HG03175 (cell line): ENCODE measurements at regions not wholly inside any gene's neighbourhood (a gene's known extent, or its start where the extent isn't known, plus 50 kb on each side); places are given as distances from the start of the nearest gene placed in this dataset.
"Not testable (repeated sequence)": the region's sequence is repeated elsewhere in the genome, so short reads cannot be mapped to it uniquely, and the experiment has no call there.

Experiments
- ATAC-seq: cut with Tn5 transposase; IDR thresholded peaks from one replicate; pipeline ENCODE4 v1.9.1; 2021; ENCODE audit warnings: mild to moderate bottlenecking, moderate library complexity; ENCODE audit not compliant: unreplicated experiment

DNA sequence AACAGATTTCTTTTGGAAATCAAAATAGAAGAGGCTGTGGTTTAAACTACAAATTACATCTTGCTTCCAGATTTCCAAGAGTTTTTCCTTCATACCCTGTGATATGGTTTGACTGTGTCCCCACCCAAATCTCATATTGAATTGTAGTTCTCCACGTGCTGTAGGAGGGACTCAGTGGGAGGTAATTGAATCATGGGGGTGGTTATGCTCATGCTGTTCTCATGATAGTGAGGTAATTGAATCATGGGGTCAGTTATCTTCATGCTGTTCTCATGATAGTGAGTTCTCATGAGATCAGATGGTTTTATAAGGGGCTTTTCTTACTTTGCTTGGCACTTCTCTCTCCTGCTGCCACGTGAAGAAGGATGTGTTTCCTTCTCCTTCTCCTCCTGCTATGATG is 687.0 kb upstream of the ZNF608 start:
- ATAC-seq, result no peak

- ATAC-seq, result no peak
Observed at GRCh38 chr5:125439243-125439642, 692.8 kb upstream of the ZNF608 start.

- ATAC-seq, result peak; percentile 51
Observed at GRCh38 chr5:125440905-125441304, 694.5 kb upstream of the ZNF608 start.

DNA sequence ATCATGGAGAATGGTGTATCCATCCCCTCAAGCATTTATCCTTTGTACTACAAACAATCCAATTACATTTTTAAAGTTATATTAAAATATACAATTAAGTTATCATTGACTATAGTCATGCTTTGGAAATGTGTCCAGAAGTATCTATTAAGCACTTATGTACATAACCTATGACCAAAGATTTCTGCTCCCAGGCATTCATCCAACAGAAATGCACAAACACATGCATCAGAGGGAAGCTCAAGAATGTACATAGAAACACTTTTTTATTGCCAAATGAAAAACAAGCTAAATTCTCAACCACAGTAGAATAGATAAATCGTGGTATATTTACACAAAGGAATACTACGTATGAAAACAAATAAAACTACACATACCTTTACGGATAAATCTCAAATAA is 700.5 kb upstream of the ZNF608 start:
- ATAC-seq, result no peak

DNA sequence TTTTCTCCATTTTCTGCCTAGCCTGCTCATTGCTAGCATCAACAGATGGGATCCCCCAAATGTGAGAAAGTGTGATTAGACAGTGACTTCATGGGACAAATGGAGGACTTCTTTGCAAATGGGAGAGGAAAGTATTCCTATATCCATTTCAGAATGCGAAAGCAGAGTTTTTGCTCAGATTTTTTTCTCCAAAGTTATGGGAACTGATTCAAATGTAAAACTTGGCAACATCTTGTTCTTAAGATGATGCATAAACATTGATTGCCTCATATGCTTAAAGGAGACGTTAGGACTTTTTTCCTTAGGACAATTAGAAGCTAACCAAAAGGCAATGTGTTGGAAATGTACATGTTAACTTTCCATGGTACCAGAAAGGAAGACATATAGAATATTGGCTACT is 704.3 kb upstream of the ZNF608 start:
- no peak for ATAC-seq

- no peak for ATAC-seq
Observed at GRCh38 chr5:125451622-125452021, 705.2 kb upstream of the ZNF608 start.

GRCh38 chr5:125452991-125453390 is 706.6 kb upstream of the ZNF608 start:
- ATAC-seq, result no peak

DNA sequence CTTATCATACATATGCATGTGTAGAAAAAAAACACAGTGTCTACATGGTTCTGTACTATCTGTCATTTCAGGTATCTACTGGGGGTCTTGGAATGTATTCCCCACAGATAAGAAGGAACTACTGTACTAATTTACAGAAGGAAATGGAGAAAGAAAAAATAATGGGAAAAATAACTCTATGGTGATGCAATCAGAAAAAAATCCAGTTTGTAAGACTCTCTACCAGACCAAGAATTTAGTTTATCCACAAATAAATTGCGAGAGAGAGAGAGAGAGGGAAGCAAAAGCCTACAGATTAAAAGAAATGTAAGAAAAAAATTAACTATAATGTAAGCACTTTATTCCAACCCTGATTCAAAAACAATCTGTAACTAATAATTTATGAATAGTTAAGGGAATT is 708.6 kb upstream of the ZNF608 start:
- no peak for ATAC-seq

GRCh38 chr5:125456005-125456404 is 709.6 kb upstream of the ZNF608 start:
- not testable (repeated sequence) for ATAC-seq

- no peak for ATAC-seq
Observed at GRCh38 chr5:125457617-125458016, 711.2 kb upstream of the ZNF608 start.

- not testable (repeated sequence) for ATAC-seq
Observed at GRCh38 chr5:125458949-125459348, 712.5 kb upstream of the ZNF608 start.

DNA sequence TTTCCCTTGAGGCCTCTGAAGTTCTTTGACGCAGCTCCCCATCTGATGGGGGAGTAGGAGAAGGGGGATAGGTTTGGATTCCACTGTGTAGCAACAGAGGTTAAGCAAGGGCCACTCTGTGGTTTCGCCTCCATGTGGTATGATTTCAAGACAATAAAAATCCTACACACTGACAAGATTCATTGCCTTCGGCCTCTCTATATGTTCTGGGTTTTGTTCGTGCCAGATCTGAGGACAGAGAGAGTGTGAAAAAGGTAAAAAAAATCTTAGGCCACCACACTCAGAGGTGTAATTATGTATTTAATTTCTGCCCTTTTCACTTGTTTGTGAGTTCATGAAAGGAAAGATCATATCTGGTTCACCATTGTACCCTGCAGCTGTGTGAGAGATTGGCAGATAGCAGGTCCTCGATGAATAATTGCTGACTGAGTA is 715.2 kb upstream of the ZNF608 start:
- no peak for ATAC-seq

GRCh38 chr5:125463466-125464092 is 717.1 kb upstream of the ZNF608 start:
- ATAC-seq, result no peak

GRCh38 chr5:125464847-125465432 is 718.5 kb upstream of the ZNF608 start:
- no peak for ATAC-seq

DNA sequence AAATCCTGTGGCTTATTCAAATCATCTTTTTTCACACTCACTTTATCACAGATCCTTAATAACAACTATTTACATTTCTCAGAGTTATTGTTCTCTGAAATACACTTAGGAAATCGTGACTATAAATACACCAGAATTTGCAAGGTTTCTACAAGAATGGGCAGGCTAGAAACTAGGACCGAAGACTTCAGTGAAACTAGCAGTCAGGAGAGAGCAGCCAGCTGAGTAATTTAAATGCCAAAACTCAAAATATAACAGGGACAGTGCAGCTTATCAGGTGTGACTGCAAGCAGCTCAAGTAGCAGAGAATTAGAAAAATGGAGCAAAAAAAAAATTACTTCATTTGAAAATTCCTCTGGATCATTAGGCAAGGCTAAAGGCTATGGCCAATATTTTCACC is 719.3 kb upstream of the ZNF608 start:
- ATAC-seq, result no peak

DNA sequence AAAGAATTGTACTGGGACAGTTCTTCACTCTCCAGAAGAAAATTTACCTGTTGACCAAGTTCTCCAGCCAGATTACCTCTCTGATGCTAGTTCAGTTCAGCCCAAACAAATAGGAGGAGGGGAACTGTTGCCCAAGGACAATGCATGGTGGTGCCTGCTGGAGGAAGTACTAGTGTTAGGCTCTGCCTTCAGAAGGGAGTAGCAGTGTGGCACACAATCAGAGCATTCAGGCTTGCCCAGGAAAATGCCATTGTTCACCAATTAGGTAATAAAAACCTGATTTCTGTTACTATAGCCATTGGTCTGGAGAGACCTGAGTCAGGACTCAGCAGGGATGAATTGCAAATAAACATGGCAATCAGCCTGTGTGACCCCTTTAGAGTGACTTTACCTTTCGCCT is 720.8 kb upstream of the ZNF608 start:
- ATAC-seq, result no peak

GRCh38 chr5:125470280-125470902 is 724.0 kb upstream of the ZNF608 start:
- no peak for ATAC-seq

GRCh38 chr5:125476901-125477585 is 730.6 kb upstream of the ZNF608 start:
- no peak for ATAC-seq

DNA sequence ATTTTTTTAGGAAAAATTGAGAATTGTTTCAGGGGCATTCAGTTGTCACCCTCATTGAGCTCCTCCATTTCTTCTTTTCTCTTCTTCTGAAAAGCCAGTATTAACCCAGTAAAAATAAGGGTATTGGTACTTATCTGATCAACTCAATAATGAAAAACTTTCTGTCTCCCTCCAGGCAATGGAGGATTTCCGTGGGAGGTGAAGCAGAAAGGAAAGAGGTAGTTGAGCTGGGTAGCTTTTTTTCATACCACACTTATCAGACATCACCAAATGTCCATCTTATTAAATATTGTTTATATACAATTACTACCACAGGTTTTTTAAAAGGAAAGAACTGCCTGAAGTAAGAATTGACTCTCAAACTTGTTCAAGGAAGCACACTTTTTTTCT is 731.1 kb upstream of the ZNF608 start:
- no peak for ATAC-seq

DNA sequence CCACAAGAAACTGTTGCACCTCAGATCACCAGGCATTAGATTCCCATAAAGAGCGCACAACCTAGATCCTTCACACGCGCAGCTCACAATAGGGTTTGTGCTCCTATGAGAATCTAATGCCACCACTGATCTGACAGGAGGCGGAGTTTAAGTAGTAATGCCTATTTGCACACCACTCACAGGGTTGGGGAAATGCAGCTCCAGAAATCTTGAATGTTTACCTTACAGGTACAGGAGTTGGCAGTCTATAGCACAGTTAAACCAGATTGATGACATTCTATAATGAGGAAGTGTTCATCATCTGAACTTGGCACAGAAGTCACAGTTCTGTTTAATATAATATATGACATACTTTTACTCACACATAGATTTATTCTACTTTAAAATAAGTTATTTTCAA is 732.2 kb upstream of the ZNF608 start:
- no peak for ATAC-seq

DNA sequence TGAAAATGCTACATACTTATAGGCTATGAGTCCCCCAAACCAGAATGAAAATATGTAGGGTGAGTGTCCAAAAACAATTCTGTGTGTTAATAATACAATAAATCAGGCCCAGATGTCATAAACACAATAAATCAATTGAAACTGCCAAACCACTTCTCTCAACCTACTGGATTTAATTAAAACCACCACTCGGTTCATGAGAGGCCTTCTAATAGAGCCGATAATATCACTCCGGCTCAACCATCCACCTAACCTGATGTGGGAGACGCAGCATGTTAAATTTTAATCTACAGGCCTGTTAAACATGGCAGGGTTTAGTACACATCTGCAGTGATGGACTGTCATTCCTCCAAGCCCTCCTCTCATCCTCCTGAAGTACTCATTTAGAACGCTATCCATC is 734.5 kb upstream of the ZNF608 start:
- no peak for ATAC-seq
